ENCODE measurements at regions not wholly inside any gene's neighbourhood (a gene's known extent, or its start where the extent isn't known, plus 50 kb on each side); places are given as distances from the start of the nearest gene placed in this dataset.

- no peak for TF ChIP-seq EZH2phosphoT487 (IDR thresholded peaks at IDR 0.05; ENCODE audit: insufficient read depth, low read depth)
- TF ChIP-seq EZH2 (IDR thresholded peaks at IDR 0.05; ENCODE audit: insufficient read depth, poor library complexity, severe bottlenecking), result no peak
Measured at GRCh38 chr10:8331896-8332729, 277.6 kb downstream of the GATA3 start.
